ENCODE measurements at regions not wholly inside any gene's neighbourhood (a gene's known extent, or its start where the extent isn't known, plus 50 kb on each side); places are given as distances from the start of the nearest gene placed in this dataset.

GRCh38 chrX:1076871-1077651 is 135.4 kb downstream of the CRLF2 start:
- Histone ChIP-seq H3K9me3 (ENCODE audit: control insufficient read depth, insufficient read depth, low read depth, low read length) (peaks cover 14% of the 10 kb centered on the region), H3K36me3 (ENCODE audit: control insufficient read depth, insufficient read depth, low read length) (no peaks in the 10 kb centered on the region), H3K4me1 (ENCODE audit: control insufficient read depth, insufficient read depth, low read length) (no peaks in the 10 kb centered on the region; the same call in 1 of the 2 replicates), H3K4me3 (ENCODE audit: low read depth, low read length) (no peak overlapping the region), H3K27me3 (ENCODE audit: control insufficient read depth, insufficient read depth, low read length) (no peaks in the 10 kb centered on the region), H3K9ac (ENCODE audit: low read length) (no peak overlapping the region), H3K27ac (ENCODE audit: low read depth, low read length) (no peak overlapping the region)

- Histone ChIP-seq H3K4me3 (ENCODE audit: low read depth, low read length) (no peak overlapping the region), H3K27ac (ENCODE audit: low read depth, low read length) (no peak overlapping the region), H3K27me3 (ENCODE audit: control insufficient read depth, insufficient read depth, low read length) (no peaks in the 10 kb centered on the region), H3K9me3 (ENCODE audit: control insufficient read depth, insufficient read depth, low read depth, low read length) (peaks cover 14% of the 10 kb centered on the region), H3K36me3 (ENCODE audit: control insufficient read depth, insufficient read depth, low read length) (no peaks in the 10 kb centered on the region), H3K4me1 (ENCODE audit: control insufficient read depth, insufficient read depth, low read length) (no peaks in the 10 kb centered on the region), H3K9ac (ENCODE audit: low read length) (no peak overlapping the region)
Observed at GRCh38 chrX:1075741-1076140, 136.7 kb downstream of the CRLF2 start.

- H3K27ac ChIP-seq (ENCODE audit: low read depth, low read length) = no peak overlapping the region
- H3K9me3 ChIP-seq (ENCODE audit: control insufficient read depth, insufficient read depth, low read depth, low read length) = peaks cover 14% of the 10 kb centered on the region
- no peak overlapping the region for H3K9ac ChIP-seq (ENCODE audit: low read length)
- H3K27me3 ChIP-seq (ENCODE audit: control insufficient read depth, insufficient read depth, low read length) = no peaks in the 10 kb centered on the region
- no peaks in the 10 kb centered on the region for H3K4me1 ChIP-seq (ENCODE audit: control insufficient read depth, insufficient read depth, low read length)
- no peaks in the 10 kb centered on the region for H3K36me3 ChIP-seq (ENCODE audit: control insufficient read depth, insufficient read depth, low read length)
- no peak overlapping the region for H3K4me3 ChIP-seq (ENCODE audit: low read depth, low read length)
Observed at GRCh38 chrX:1075156-1075555, 137.3 kb downstream of the CRLF2 start.

GRCh38 chrX:1074755-1075154 is 137.7 kb downstream of the CRLF2 start:
- no peak overlapping the region for H3K4me3 ChIP-seq (ENCODE audit: low read depth, low read length)
- no peaks in the 10 kb centered on the region for H3K27me3 ChIP-seq (ENCODE audit: control insufficient read depth, insufficient read depth, low read length)
- peaks cover 14% of the 10 kb centered on the region for H3K9me3 ChIP-seq (ENCODE audit: control insufficient read depth, insufficient read depth, low read depth, low read length)
- H3K27ac ChIP-seq (ENCODE audit: low read depth, low read length) = no peak overlapping the region
- H3K36me3 ChIP-seq (ENCODE audit: control insufficient read depth, insufficient read depth, low read length) = no peaks in the 10 kb centered on the region
- no peaks in the 10 kb centered on the region for H3K4me1 ChIP-seq (ENCODE audit: control insufficient read depth, insufficient read depth, low read length)
- no peak overlapping the region for H3K9ac ChIP-seq (ENCODE audit: low read length)

GRCh38 chrX:1074172-1074571 is 138.3 kb downstream of the CRLF2 start:
- H3K4me3 ChIP-seq (ENCODE audit: low read depth, low read length) = no peak overlapping the region
- H3K9ac ChIP-seq (ENCODE audit: low read length) = no peak overlapping the region
- no peaks in the 10 kb centered on the region for H3K27me3 ChIP-seq (ENCODE audit: control insufficient read depth, insufficient read depth, low read length)
- H3K9me3 ChIP-seq (ENCODE audit: control insufficient read depth, insufficient read depth, low read depth, low read length) = peaks cover 14% of the 10 kb centered on the region
- no peaks in the 10 kb centered on the region for H3K4me1 ChIP-seq (ENCODE audit: control insufficient read depth, insufficient read depth, low read length)
- no peaks in the 10 kb centered on the region for H3K36me3 ChIP-seq (ENCODE audit: control insufficient read depth, insufficient read depth, low read length)
- no peak overlapping the region for H3K27ac ChIP-seq (ENCODE audit: low read depth, low read length)

GRCh38 chrX:1072637-1073377 is 139.6 kb downstream of the CRLF2 start:
- no peaks in the 10 kb centered on the region for H3K36me3 ChIP-seq (ENCODE audit: control insufficient read depth, insufficient read depth, low read length)
- no peak overlapping the region for H3K9ac ChIP-seq (ENCODE audit: low read length)
- no peaks in the 10 kb centered on the region for H3K27me3 ChIP-seq (ENCODE audit: control insufficient read depth, insufficient read depth, low read length)
- no peaks in the 10 kb centered on the region for H3K4me1 ChIP-seq (ENCODE audit: control insufficient read depth, insufficient read depth, low read length)
- no peak overlapping the region for H3K27ac ChIP-seq (ENCODE audit: low read depth, low read length)
- H3K4me3 ChIP-seq (ENCODE audit: low read depth, low read length) = no peak overlapping the region; the same call in 1 of the 2 replicates
- peaks cover 14% of the 10 kb centered on the region for H3K9me3 ChIP-seq (ENCODE audit: control insufficient read depth, insufficient read depth, low read depth, low read length)

GRCh38 chrX:1071351-1071750 is 141.1 kb downstream of the CRLF2 start:
- peaks cover 14% of the 10 kb centered on the region for H3K9me3 ChIP-seq (ENCODE audit: control insufficient read depth, insufficient read depth, low read depth, low read length)
- no peaks in the 10 kb centered on the region for H3K4me1 ChIP-seq (ENCODE audit: control insufficient read depth, insufficient read depth, low read length)
- no peak overlapping the region for H3K27ac ChIP-seq (ENCODE audit: low read depth, low read length)
- no peak overlapping the region for H3K9ac ChIP-seq (ENCODE audit: low read length)
- H3K27me3 ChIP-seq (ENCODE audit: control insufficient read depth, insufficient read depth, low read length) = no peaks in the 10 kb centered on the region
- no peak overlapping the region for H3K4me3 ChIP-seq (ENCODE audit: low read depth, low read length)
- H3K36me3 ChIP-seq (ENCODE audit: control insufficient read depth, insufficient read depth, low read length) = no peaks in the 10 kb centered on the region

GRCh38 chrX:1062351-1062750 is 150.1 kb downstream of the CRLF2 start:
- no peaks in the 10 kb centered on the region for H3K36me3 ChIP-seq (ENCODE audit: control insufficient read depth, insufficient read depth, low read length)
- no peak overlapping the region for H3K9ac ChIP-seq (ENCODE audit: low read length)
- H3K4me1 ChIP-seq (ENCODE audit: control insufficient read depth, insufficient read depth, low read length) = no peaks in the 10 kb centered on the region
- H3K27ac ChIP-seq (ENCODE audit: low read depth, low read length) = no peak overlapping the region
- no peak overlapping the region for H3K4me3 ChIP-seq (ENCODE audit: low read depth, low read length)
- no peaks in the 10 kb centered on the region for H3K27me3 ChIP-seq (ENCODE audit: control insufficient read depth, insufficient read depth, low read length)
- peaks cover 14% of the 10 kb centered on the region for H3K9me3 ChIP-seq (ENCODE audit: control insufficient read depth, insufficient read depth, low read depth, low read length)

- H3K4me1 ChIP-seq (ENCODE audit: control insufficient read depth, insufficient read depth, low read length) = no peaks in the 10 kb centered on the region
- no peak overlapping the region for H3K27ac ChIP-seq (ENCODE audit: low read depth, low read length)
- peaks cover 14% of the 10 kb centered on the region for H3K9me3 ChIP-seq (ENCODE audit: control insufficient read depth, insufficient read depth, low read depth, low read length)
- no peaks in the 10 kb centered on the region for H3K36me3 ChIP-seq (ENCODE audit: control insufficient read depth, insufficient read depth, low read length)
- no peaks in the 10 kb centered on the region for H3K27me3 ChIP-seq (ENCODE audit: control insufficient read depth, insufficient read depth, low read length)
- no peak overlapping the region for H3K9ac ChIP-seq (ENCODE audit: low read length)
- no peak overlapping the region for H3K4me3 ChIP-seq (ENCODE audit: low read depth, low read length)
Observed at GRCh38 chrX:1060562-1060960, 151.9 kb downstream of the CRLF2 start.

GRCh38 chrX:1059576-1060561 is 152.6 kb downstream of the CRLF2 start:
- H3K9me3 ChIP-seq (ENCODE audit: control insufficient read depth, insufficient read depth, low read depth, low read length) = peaks cover 14% of the 10 kb centered on the region
- H3K27ac ChIP-seq (ENCODE audit: low read depth, low read length) = no peak overlapping the region

More at GRCh38 chrX:1059576-1060561, 152.6 kb downstream of the CRLF2 start:
- no peaks in the 10 kb centered on the region for H3K27me3 ChIP-seq (ENCODE audit: control insufficient read depth, insufficient read depth, low read length)
- H3K9ac ChIP-seq (ENCODE audit: low read length) = no peak overlapping the region
- H3K36me3 ChIP-seq (ENCODE audit: control insufficient read depth, insufficient read depth, low read length) = no peaks in the 10 kb centered on the region
- no peaks in the 10 kb centered on the region for H3K4me1 ChIP-seq (ENCODE audit: control insufficient read depth, insufficient read depth, low read length)
- no peak overlapping the region for H3K4me3 ChIP-seq (ENCODE audit: low read depth, low read length)
